Gastroesophageal sphincter (tissue), 4 donors: ENCODE measurements at regions not wholly inside any gene's neighbourhood (a gene's known extent, or its start where the extent isn't known, plus 50 kb on each side); places are given as distances from the start of the nearest gene placed in this dataset.

ENCODE experiments used
- ATAC-seq: fragments of 150-250 bp; one replicate; pipeline ENCODE4 v1.9.1; 2016; ENCODE audit warnings: mild to moderate bottlenecking, moderate library complexity
- H3K27ac ChIP-seq, 4 donors: fragments of 200-600 bp; sonication (generic) in 3 of 4; 1 replicate in 3 of 4; 2 replicates in 1 of 4; pipeline ENCODE4 v1.5.1; 2016 to 2019
- H3K27me3 ChIP-seq: fragments of 200-600 bp; sonication (generic); one replicate; pipeline ENCODE4 v1.5.1; 2019
- H3K36me3 ChIP-seq, 2 donors: fragments of 200-600 bp; sonication (generic); one replicate each; pipeline ENCODE4 v1.5.1; 2019; ENCODE audit warnings: control low read depth in 1 of 2
- H3K4me1 ChIP-seq, 3 donors: fragments of 200-600 bp; sonication (generic); 1 replicate in 2 of 3; 2 replicates in 1 of 3; pipeline ENCODE4 v1.5.1; 2016 to 2019; ENCODE audit warnings: control low read depth in 2 of 3
- H3K4me3 ChIP-seq, 2 donors: fragments of 200-600 bp; sonication (generic); one replicate each; pipeline ENCODE4 v1.5.1; 2019; ENCODE audit warnings: mild to moderate bottlenecking in 1 of 2, moderate library complexity in 1 of 2
- H3K9me3 ChIP-seq, 3 donors: fragments of 200-600 bp; sonication (generic); one replicate each; pipeline ENCODE4 v1.5.1; 2017 to 2019; ENCODE audit warnings: control low read depth in 2 of 3
- CTCF ChIP-seq, 4 experiments: fragments of 200-600 bp in 2 of 4; fragments of 450-650 bp in 2 of 4; sonication (generic) in 1 of 4; IDR thresholded peaks; one replicate each; pipeline ENCODE4 v1.5.1; 2017 to 2019; ENCODE audit warnings: antibody characterized with exemption in 4 of 4, mild to moderate bottlenecking in 2 of 4, moderate library complexity in 2 of 4
- EP300 ChIP-seq: sonication (generic); formaldehyde crosslinking; IDR thresholded peaks from one replicate; pipeline ENCODE4 v1.6.1; 2017; ENCODE audit warnings: antibody characterized with exemption, mild to moderate bottlenecking
- POLR2A ChIP-seq, 2 donors: fragments of 450-650 bp; IDR thresholded peaks; one replicate each; pipeline ENCODE4 v1.6.1; 2017; ENCODE audit warnings: antibody characterized with exemption in 2 of 2, mild to moderate bottlenecking in 2 of 2, moderate library complexity in 1 of 2
- POLR2AphosphoS5 ChIP-seq: sonication (generic); formaldehyde crosslinking; IDR thresholded peaks from one replicate; pipeline ENCODE4 v1.6.1; 2017; ENCODE audit warnings: antibody characterized with exemption
- WGBS, 2 donors: methylation state at CpG; one replicate each; pipeline ENCODE4 v1.1.5; 2018; ENCODE audit warnings: low coverage in 1 of 2; 5-methylcytosine and 5-hydroxymethylcytosine counted together

DNA sequence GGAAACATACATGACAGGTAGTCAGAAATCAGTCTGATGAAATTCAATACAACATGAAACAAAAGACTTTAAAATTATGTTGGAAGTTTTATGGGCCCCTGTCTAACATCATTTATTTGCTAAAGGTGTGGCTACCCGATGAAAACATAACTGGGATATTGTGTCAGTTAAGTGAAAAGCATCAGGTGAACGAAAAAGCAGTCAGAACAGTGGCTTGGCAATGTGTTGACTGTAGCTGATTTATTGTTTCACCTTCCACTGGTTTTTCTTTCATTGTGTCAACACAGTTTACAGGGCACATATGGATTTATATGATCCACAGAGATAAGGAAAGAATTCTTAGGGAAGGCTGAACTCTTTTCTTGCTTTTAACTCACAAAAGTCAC is 429.6 kb upstream of the ZNF608 start:
- no peak for TF ChIP-seq CTCF (IDR thresholded peaks at IDR 0.05)
- TF ChIP-seq EP300: no peak
- TF ChIP-seq POLR2AphosphoS5: no peak
- TF ChIP-seq POLR2A (IDR thresholded peaks at IDR 0.05): no peak
- H3K4me1 ChIP-seq: no peaks in the 10 kb centered on the region
- H3K9me3 ChIP-seq: no peaks in the 10 kb centered on the region
- 58 to 70% methylated on average over 2 of the region's 2 CpGs for WGBS, 2 donors
- no peak for ATAC-seq
- H3K27me3 ChIP-seq: no peaks in the 10 kb centered on the region
- no peak overlapping the region for H3K4me3 ChIP-seq
- H3K36me3 ChIP-seq: no peaks in the 10 kb centered on the region
- H3K27ac ChIP-seq: no peak overlapping the region

GRCh38 chr5:125177340-125177739 is 430.9 kb upstream of the ZNF608 start:
- no peaks in the 10 kb centered on the region for H3K27me3 ChIP-seq
- no peaks in the 10 kb centered on the region for H3K9me3 ChIP-seq
- no peaks in the 10 kb centered on the region for H3K4me1 ChIP-seq
- no peak overlapping the region for H3K27ac ChIP-seq
- TF ChIP-seq POLR2A (IDR thresholded peaks at IDR 0.05): no peak
- no peak for TF ChIP-seq POLR2AphosphoS5
- TF ChIP-seq CTCF (IDR thresholded peaks at IDR 0.05): no peak
- no peak for TF ChIP-seq EP300
- no peak for ATAC-seq
- no peaks in the 10 kb centered on the region for H3K36me3 ChIP-seq
- no peak overlapping the region for H3K4me3 ChIP-seq
- WGBS, 2 donors: 97 to 100% methylated on average over 4 of the region's 4 CpGs

GRCh38 chr5:125179612-125180011 is 433.2 kb upstream of the ZNF608 start:
- Histone ChIP-seq H3K9me3 (no peaks in the 10 kb centered on the region), H3K36me3 (no peaks in the 10 kb centered on the region), H3K27ac (no peak overlapping the region), H3K4me3 (no peak overlapping the region), H3K4me1 (no peaks in the 10 kb centered on the region), H3K27me3 (no peaks in the 10 kb centered on the region)
- no peak for TF ChIP-seq EP300
- no peak for TF ChIP-seq POLR2AphosphoS5
- TF ChIP-seq POLR2A (IDR thresholded peaks at IDR 0.05): no peak
- TF ChIP-seq CTCF (IDR thresholded peaks at IDR 0.05): no peak
- ATAC-seq: no peak

DNA sequence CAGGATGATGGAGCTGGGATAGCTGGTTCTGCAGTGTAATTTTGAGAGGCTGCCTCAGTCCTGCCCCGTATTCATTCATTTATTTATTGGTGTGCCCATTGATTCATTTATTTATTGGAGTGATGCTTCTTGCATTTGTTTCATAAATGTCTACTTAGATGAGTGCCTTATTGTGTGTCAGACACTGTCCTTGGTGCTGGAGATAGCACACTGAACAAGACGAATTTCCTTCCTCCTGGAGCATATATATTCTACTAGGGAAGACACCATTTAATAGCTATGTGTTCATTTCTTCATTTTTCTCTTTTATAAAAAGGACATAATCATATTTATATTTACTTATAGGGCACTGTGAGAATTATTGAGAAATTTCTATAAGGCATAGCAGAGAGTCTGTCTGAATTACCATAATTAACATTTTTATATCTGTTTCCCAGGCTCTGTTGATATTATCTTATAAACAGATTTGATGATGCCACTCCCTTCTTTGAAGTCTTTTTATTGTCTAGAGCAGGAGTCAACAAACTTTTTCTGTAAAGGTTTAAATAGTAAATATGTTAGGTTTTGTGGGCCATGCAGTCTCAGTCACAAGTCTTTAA is 433.9 kb upstream of the ZNF608 start:
- H3K9me3 ChIP-seq: no peaks in the 10 kb centered on the region
- no peaks in the 10 kb centered on the region for H3K27me3 ChIP-seq
- H3K27ac ChIP-seq: no peak overlapping the region
- no peaks in the 10 kb centered on the region for H3K36me3 ChIP-seq
- WGBS, 2 donors: 52 to 60% methylated on average over 2 of the region's 2 CpGs
- no peak for ATAC-seq
- no peak overlapping the region for H3K4me3 ChIP-seq
- H3K4me1 ChIP-seq: no peaks in the 10 kb centered on the region
- TF ChIP-seq CTCF (IDR thresholded peaks at IDR 0.05): no peak
- no peak for TF ChIP-seq POLR2AphosphoS5
- no peak for TF ChIP-seq POLR2A (IDR thresholded peaks at IDR 0.05)

DNA sequence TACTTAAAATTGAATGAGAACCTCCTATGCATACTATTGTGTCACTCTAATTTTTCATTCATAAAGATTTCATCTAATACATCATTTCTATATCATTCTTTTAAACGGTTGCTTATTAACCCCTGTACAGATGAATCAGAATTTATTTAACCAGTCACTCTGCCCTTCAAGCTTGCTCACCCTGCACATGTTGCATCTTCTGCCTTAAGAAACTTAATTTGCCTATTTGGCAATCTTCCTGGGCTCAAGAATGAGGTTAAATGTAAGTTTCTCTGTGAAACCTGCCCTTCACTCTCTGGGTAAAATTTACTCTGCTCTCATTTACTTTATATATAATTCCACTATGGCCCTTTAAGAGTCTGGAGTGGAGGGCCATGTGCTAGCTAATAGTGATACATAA is 434.7 kb upstream of the ZNF608 start:
- no peak for ATAC-seq

More for the DNA sequence above, 434.7 kb upstream of the ZNF608 start:
- Histone ChIP-seq H3K36me3 (no peaks in the 10 kb centered on the region), H3K4me3 (no peak overlapping the region), H3K9me3 (no peaks in the 10 kb centered on the region), H3K4me1 (no peaks in the 10 kb centered on the region), H3K27me3 (no peaks in the 10 kb centered on the region), H3K27ac (no peak overlapping the region)
- no peak for TF ChIP-seq EP300
- TF ChIP-seq POLR2A (IDR thresholded peaks at IDR 0.05): no peak
- TF ChIP-seq CTCF (IDR thresholded peaks at IDR 0.05): no peak
- TF ChIP-seq POLR2AphosphoS5: no peak
- 33 to 57% methylated on average over 1 of the region's 1 CpG for WGBS, 2 donors
